ENCODE measurements at regions not wholly inside any gene's neighbourhood (a gene's known extent, or its start where the extent isn't known, plus 50 kb on each side); places are given as distances from the start of the nearest gene placed in this dataset.

- TF ChIP-seq GATA2 (IDR thresholded peaks at IDR 0.05; ENCODE audit: low read depth, low read length) (no peak), GATA3 (IDR thresholded peaks at IDR 0.05; ENCODE audit: low read depth, low read length) (no peak)
Observed at GRCh38 chr1:193318347-193318746, 131.9 kb upstream of the B3GALT2 start.
